ENCODE measurements at regions not wholly inside any gene's neighbourhood (a gene's known extent, or its start where the extent isn't known, plus 50 kb on each side); places are given as distances from the start of the nearest gene placed in this dataset.

DNA sequence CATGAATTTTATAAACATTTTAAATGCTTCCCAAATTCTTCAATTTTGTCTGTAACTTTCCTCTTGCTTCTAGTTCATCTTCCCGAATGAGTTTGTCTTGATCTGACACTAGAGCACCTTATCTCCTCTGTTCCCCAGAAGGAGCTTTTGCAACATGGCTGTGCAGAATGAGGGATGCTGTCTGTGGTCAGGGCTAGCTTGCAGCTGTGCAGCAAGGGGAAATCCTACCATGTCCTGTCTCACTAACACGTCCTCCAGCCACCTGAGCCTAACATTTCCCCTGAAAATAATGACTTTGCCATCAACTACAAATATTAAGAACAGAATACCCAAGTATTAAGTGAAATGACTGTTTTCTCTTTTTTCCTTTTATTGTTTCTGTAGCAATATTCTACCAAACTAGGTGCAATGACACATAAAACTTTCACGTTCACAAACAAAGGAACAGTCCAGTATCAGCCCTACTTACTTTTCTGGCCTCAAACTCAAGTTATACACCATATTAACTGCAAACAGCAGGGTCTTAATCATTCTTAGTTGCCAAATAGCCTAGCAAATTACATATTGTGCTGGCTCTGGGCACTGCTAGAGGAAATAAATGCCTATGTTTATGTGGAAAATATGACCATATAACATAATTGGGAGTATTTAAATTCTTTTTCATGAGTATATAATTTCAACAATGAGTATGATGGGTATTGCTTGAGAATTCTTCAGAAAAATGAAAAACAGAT is 423.3 kb downstream of the CMPK2 start:
- DNase-seq: no peak

DNA sequence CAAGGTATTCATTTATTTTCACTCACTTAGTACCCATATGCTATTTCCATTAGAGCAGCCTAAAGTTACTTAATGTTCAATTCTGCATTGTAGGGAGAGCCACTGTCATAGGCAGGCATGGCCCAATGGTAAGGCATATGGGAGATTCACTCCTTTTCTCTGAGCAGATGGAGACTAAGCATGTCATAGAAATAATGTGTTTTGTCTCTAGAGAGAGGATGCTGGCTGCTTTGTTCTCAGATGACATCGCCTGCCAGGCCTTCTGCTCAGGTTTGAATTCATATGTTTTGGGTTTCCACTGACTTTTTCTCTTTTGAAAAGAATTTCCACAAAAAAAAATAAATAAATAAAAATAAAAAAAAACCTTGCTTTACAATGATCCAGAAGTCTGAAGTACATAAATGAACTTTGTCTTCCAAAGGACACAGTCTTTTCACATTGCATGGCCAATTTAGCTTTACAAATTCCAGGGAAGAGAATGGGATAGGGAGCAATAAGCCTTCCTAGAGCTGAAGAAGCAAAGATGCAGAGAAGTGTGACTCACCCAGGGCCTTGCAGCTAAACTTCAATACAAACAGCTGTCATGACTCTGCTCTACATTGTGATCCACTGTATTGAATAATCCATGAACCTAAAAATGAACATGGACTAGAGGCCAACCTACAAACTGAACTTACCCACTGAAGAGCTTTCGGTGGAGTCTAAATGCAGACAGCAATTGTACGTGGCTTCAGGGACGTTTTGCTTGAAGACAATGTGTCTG is 422.5 kb downstream of the CMPK2 start:
- DNase-seq: no peak

DNA sequence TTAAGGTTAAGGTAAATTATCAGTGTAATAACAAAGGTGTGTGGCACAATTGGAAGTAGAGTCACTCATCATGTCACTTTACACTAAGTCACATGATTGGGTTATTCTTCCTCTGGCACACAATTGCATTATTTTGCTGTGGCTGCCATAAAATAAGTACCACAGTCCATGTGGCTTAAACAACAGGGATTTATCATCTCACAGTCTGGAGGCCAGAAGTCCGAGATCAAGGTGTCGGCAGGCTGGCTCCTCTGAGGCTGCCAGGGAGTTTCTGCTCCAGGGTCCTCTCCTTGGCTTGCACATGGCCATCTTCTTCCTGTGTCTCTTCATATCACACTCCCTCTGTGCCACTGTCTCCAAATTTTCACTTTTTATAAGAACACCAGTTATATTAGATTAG is 421.2 kb downstream of the CMPK2 start:
- no peak for DNase-seq

DNA sequence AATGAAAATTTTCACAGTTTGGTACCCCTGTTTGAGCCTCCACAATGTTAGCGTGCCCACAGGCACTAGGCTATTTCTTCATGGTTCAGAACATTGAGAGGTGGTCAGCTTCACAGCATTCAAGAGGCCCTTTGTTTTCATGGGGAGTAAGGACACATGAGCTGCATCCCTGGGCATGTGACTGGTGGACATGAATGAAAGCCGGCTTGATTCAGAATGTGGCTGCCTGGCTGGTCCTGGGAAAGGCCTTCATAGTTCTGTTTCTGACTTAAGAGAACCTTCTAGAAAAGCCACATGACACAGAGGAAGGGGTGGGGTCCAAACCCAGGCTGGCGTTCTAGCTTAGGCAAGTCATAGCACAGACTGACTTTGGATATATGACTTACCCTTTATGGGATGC is 420.6 kb downstream of the CMPK2 start:
- no peak for DNase-seq

DNA sequence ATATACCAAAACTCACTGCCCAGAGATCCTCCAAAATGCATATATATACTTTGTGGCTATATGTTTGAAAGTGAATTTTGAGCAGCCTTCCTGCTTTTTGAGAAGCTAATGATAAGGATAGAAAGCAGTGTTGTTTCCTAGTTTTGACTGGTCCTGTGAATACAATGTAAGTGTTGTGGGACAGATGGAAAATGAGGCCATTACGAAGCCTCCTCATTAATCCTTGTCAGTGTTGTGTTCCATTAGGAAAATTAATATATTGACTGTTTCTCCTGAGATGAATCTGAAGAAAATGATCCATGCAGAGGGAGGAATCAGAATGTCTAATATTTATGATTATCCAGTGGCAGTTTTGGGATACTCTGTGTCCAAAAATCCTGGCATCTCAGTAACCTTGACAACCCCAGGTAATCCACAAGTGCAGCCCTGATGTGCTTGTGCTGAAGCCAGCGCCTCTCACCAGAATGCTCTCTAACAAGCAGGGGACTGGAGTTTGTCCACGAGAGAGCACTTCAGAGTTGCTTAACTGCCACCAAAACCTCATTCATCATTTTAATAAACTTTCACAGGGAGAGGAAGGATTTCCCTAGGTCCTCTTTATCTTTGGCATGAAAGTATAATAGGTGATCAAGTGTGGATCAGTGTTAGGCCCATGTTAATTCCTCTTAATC is 418.6 kb downstream of the CMPK2 start:
- DNase-seq: no peak

DNA sequence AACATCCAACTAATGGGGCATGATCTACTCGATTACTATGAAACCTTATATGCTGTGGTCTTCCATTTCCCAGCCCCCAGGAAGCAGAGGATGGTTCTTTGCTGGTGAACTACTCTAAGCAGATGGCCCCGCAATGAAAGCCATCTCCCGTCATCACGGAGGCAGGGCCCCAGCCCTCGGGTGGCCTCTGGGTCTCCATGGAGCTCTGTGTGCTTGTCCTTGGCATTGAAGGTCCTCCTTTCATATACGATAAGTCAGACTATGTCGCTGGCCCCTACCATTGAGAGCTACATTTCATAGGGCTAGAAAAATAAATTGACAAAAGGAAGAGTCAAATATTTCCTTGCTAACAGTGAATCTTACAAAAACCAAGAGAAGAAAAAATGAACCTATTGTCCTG is 416.8 kb downstream of the CMPK2 start:
- DNase-seq: no peak

DNA sequence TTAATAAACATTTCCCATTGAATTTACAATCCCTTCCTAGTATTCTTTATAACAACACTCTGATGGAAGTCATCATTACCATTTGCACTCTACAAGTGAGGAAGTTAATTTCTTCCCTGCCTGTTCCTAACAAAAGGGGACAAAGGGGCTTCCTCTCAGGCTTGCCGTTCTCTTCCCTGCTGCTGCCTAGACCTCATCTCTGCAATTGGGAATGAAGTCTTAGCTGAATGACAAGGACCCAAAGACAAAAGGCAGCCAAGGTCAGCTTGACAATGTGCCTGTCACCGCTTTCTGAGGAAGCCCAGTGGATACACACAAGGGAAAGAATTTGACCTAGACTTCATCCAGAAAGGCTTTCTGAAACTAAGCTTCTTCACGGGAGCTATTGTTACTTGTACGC is 416.4 kb downstream of the CMPK2 start:
- no peak for DNase-seq

DNA sequence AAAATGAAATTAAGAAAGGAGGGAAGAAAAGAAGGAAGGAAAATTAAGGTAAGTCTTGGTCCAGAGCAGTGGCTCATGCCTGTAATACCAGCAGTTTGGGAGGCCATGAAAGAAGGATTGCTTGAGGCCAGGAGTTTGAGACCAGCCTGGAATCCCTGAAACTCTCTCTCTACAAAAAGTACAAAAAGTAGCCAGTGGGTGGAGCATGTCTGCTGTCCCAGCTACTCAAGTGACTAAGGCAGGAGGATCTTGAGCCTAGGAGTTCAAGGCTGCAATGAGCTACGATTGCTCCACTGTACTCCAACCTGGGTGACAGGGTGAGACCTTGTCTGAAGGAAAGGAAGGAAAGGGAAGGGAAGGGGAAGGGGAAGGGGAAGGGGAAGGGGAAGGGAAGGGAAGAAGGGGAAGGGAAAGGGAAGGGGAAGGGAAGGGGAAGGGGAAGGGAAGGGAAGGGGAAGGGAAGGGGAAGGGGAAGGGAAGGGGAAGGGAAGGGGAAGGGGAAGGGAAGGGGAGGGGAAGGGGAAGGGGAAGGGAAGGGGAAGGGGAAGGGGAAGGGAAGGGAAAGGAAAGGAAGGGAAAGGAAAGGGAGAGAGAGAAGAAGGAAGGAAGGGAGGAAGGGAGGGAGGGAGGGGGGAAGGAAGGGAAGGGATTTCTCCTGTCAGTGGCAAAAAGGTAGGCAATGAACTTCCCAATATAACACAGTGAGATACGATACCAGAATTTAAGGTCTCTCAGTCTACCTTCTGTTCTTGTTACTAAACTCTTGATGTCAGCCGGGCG is 412.8 kb downstream of the CMPK2 start:
- no peak for DNase-seq

DNA sequence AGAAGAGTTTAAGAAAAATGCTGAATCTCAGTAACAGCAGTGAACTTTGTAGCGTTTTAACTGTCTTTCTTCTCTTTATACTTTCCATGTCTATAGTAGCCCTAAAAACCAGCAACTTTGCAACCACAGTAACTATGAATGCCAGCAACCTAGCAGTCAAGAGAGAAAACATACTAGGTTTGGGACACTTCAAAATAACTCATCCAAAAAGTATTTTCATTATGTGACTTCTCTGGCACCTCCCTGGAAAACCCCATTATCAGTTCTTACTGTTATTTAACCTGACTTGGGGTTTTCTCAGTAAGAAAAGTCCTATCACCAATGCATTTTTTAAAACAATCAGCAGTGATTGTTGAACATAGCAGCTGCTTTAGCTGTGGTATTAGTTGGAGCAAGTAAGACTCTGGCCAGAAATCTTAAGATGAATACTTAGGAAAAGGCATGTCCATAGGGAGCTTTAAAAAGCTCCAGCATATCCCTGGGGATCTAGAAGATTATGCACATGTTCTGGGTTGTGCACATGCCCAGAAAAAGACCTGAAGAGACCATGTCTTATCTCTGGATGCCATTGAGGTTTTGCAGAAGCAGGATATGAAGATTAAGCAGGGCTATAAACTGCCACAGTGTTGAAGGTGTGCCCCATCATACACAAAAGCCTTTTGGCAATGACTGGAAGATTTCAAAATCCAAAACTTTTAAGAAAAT is 411.3 kb downstream of the CMPK2 start:
- no peak for DNase-seq

DNA sequence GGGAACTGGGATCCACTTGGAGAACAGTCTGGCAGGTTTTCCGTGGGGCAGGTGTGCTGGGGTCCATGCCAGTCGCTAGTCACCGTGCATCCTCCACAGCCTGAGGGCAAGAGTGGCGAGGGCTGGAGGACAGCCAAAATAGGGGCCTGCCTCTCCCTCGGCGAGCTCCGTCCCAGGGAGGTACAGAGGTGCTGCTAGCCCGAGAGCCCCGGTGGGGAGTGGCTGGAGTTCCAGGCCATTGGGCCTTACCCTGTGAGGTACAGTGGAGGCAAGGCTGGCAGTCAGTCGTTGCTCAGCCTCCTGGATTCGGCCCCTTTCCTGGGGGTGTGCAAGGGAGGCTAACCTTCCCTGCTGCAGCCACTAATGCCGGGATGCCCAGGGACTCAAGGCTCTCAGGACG is 406.6 kb downstream of the CMPK2 start:
- DNase-seq: no peak

DNA sequence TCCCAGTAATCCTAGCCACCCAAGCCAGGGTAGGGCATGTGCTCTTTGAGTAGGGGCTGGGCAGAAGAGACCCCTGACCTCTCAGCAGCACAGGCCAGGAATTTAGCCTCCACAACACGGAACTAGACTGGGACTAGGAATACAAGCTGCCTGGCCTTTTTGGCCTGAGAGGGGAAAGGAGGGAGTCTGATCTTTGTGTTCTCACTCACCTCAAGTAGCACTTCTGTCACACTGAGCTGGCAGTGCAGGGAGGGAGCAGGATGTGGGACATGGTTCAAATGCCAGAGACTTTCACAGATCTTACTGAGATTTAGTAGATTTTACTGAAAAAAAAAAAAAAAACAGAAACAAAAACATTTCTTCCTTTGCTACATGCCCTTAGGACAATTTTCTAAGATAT is 395.2 kb downstream of the CMPK2 start:
- no peak for DNase-seq

DNA sequence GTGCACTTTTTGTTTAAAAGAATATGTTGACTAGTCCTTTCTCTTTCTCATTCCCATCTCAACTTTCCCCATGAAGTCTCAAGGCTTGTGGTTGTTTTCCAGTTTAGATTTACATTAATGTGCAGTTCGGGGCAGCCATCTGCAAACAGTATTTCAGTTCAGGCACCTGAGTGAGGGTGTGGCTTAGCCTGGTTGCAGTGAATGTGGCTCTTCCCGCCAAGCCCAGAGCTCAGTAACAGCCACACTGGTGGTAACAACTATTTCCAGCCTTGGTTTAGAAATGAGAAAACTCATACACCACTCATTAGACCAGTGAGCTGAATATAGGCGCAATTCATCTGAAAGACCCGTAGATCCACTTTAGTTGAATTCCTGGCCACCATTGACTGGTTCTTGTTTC is 394.3 kb downstream of the CMPK2 start:
- no peak for DNase-seq

DNA sequence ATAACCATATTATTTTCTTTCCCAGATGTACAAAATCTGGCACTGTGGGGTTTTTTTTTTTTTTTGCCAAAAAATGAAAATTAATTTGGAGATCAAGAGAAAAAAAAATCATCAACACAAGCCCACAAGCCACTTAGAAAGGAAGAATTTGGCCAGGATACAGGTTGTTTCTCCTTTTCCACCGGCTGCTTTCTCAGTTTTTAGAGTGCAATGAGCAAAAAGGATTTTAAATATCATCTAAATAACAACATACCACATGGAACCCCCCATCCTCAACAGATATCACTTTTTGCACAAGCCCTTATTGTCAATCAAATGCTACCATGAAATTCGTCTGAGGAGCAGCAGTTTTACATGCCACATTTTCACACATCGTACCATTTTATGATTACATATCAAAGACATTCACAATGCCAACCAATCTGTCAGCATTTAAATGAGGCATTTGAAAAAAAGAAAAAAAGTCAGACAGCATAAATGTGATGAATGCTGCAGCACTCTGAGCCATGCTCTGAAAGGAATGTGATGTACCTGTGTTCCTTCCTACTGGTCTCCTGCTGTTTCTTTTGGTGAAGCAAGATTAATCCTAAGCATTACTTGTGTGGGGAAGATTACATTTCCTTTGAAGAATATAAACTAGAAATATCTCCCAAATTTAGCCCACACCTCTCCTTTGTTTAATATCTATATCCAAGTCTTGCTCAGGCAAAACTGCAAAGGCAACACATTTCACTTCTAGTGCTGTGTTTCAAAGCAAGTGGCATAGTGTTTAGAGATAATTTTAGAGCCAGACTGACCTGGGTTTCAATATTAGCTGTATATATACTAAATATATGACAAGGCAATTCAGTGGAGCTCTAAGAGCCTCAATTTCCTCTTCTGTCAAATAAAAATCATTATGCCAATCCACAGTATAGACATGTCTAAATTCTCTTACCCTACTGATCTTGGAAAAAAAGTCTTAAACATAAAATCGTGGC is 391.3 kb downstream of the CMPK2 start:
- DNase-seq: no peak

DNA sequence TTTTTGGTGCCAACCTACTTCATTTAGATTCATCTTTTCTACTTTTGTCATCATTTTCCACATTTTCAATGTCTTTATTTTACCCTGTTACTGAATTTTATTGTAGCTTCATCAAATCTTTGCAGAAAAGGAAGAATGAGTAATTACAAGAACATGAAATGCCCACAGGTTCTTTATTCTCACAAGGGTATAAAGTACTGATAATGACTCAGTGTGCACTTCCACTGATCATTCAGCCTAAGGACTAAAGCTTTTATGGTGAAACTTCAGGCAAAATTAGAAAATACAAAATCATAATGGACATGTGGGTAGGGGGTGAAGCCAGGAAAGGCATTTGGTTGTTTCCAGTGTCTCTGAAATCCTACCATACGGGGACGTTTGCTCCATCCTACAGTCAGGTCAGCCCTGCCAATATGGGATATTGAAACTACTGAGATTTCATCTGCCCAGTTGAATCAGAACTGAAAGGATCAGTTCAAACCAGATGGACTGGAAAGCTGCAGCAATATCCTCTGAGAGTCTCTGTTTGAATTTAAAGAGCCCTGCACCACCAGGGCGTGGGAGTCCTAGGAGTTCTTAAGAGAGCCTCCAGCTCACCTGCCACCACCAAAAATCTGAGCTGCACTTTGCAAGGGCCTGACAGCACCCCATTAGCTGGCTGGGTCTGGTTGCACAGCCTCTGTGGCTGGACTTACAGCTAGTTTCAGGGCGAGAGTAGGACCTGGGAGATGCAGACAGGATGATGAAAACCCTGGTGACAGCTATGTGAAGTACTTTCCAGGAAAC is 390.4 kb downstream of the CMPK2 start:
- DNase-seq: no peak

DNA sequence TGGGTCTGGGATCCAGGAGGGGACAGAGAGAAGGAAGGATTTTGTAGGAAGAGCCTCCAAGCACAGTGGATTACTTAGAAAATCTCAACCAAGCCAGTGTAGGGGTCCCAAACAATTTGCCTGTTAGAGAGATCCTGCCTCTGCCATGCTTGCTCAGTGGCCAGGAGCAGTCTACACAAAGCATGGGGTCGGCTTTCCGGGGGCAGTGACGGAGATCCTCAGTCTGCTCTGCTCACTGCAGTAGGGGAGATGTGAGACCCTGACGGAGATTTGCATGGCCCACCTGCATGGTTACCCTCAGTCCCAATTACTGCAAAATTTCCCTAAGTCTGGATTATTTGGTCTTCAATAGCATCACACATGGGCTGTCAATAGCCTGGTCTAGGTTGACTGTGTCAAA is 385.2 kb downstream of the CMPK2 start:
- no peak for DNase-seq

DNA sequence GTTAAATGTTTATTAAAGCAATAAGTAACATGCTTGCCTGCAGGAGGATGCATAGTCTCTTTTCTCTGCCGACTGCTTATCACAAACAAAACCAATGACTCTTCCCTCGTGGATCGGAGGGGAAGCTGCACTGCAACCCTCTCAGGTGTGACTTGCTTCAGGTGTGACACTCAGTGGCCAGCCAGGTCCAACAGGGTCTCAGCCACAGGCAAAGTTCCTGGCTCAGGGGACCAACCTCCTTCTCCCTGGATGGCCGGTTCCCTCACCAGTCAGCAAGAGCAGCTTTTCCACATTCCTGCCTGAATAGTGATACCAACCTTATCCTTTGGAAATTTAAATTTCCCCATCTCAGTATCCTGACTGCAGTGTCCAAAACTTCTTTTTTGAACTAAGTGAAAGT is 383.5 kb downstream of the CMPK2 start:
- no peak for DNase-seq

DNA sequence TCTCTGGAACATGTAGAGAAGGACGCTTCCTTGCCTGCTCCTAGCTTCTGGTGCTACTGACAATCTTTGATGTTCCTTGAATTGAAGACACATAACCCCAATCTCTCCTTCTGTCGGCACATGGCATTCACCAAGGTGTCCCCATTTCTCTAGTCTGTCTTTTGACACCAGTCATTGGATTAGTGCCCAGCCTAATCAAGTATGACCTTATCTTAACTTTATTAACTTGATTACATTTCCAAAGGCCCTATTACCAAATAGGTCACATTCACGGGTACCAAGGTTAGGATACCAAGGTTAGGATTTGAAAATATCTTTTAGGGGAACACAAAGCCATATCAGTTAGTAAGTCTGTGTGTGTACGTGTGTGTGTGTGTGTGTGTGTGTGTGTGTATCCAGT is 377.9 kb downstream of the CMPK2 start:
- DNase-seq: no peak

DNA sequence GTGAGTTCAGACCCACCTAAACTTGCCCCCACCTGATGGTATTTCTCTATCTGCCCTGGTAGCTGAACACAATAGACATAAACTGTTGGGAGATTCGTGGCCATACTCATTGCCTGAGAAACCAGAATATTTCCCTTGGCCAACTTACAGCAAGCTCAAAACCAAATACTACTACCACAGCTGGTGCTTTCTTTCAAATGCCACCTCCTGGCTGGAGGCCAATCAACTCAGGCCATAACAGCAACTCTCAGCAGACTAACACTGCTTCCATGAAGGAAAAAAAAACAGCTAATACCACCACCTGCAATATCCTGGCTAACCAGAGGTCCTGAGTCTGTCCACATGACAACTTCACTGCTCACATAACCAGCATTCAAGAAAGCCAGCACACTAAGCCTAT is 373.1 kb downstream of the CMPK2 start:
- DNase-seq: no peak

DNA sequence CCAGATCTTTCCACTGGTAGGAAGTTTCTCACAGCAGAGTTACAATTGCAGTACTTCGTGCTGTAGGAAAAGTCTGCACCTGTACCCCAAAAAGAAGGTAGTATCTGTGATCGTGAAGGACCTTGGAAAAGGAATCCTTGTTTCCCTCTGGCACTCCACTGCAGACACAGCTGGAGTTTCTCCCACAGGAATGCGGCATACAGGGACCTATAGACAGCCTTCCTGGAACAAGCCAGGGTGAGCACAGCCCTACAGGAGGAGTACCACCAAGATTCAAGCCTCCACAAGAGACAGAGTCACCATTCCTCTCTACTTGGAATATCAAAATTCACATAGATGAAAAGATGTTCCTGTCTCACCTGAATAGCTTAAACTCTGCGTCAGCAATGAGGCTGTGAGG is 372.4 kb downstream of the CMPK2 start:
- no peak for DNase-seq

DNA sequence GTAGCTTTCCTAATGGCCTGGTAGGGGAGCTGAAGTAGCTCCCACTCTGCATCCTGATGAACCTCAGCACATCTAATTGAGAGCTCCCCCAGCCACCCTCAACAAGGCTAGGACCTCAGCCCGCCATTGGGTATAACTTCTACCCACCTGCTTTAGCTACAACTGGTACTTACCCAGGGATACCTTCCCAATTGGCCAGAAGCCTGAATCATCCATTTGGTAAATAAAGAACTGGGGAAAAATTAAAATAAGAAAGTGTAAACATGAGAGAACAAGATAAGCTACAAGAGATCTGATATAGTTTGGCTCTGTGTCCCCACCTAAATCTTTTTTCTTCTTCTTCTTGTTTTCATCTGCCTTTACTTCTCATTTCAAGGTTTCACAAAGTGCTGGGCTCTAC is 372.0 kb downstream of the CMPK2 start:
- DNase-seq: no peak

DNA sequence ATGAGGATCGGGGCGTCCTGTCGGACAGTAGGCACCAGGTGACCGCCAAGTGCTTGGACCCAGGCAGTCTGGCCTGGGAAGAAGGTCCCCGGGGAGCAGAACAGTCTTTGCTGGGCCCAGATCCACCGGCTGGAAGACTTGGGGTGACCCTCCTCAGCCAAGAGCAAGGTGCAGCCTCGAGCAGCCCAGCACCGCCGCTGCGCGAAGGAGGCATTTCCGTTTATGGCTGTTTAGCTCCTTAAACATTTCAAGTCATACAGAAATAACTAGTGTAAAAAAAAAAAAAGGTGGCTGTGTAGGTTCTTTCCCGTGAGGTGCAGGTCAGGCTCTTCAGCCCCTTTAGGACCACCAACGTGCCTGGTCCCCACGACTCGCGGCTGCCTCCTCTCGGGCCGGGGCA is 370.2 kb downstream of the CMPK2 start:
- DNase-seq: no peak

Data from activated naive CD4-positive, alpha-beta T cell treated with Interleukin-2 at 50 U/mL for 16 hours (primary cell).